Inferior parietal cortex (tissue), 1 donor: ENCODE measurements at regions not wholly inside any gene's neighbourhood (a gene's known extent, or its start where the extent isn't known, plus 50 kb on each side); places are given as distances from the start of the nearest gene placed in this dataset.
"Not testable (repeated sequence)": the region's sequence is repeated elsewhere in the genome, so short reads cannot be mapped to it uniquely, and the experiment has no call there.

Experiments used
- DNase-seq: peaks from one replicate; pipeline ENCODE4 v3.0.0-alpha.2; 2016; ENCODE audit errors: extremely low spot score

GRCh38 chrX:131893857-131894256 lies 129.2 kb upstream of the STK26 start:
- DNase-seq = not testable (repeated sequence)

GRCh38 chrX:131894995-131895394 lies 128.1 kb upstream of the STK26 start:
- no peak for DNase-seq

DNA sequence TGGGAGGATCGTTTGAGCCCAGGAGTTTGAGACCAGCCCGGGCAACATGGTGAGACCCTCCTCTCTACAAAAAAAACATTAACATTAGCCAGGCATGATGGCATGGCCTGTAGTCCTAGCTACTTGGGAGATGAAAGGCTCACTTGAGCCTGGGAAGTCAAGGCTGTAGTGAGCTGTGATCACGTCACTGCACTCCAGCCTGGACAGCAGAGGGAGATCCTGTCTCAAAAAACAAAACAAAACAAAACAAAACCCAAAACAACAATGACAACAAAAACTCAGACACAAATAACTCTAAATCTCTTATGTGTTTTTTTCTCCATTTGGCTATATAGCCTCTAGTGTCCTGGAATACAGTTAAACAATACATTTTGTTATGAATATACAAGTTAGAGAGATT lies 127.3 kb upstream of the STK26 start:
- DNase-seq = no peak

GRCh38 chrX:131901546-131901945 lies 121.6 kb upstream of the STK26 start:
- no peak for DNase-seq

GRCh38 chrX:131907488-131908314 lies 115.4 kb upstream of the STK26 start:
- DNase-seq = no peak

DNA sequence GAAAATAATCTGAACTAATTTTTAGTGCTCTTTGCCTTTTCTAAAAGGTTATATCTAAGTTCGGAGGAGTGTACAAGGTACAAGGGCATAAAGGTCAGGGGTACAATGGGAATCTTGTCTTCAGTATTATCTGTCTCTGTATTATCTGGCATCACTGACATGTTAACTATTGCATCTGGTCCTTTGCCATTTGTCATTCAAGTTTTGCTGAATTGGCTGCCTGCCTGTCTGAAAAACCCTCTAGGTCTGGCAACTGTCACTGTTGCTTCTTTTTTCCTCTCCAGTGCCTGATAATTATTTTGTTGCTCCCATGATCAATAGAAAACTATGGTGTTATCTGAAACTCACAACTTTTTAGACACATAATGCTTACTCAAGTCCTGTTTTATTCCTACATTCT lies 112.5 kb upstream of the STK26 start:
- DNase-seq = no peak

DNA sequence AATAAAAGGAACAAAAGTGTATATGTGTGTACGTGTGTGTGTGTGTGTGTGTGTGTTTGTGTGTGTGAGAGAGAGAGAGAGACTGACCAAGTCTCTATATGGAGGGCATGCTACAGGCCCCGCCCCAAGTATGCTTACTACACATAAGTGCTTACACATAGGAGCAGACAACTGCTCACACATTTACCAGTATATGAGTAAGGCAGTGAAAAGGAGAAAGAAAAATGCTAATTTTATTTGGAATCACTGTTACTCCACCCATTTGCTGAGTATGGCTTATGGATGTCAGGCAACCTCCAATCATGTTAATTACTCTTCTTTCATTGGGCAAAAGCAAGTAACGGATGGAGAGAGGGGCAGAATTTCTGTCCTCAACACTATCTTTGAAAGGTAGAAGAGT lies 107.6 kb upstream of the STK26 start:
- no peak for DNase-seq

GRCh38 chrX:131917588-131917987 lies 105.5 kb upstream of the STK26 start:
- DNase-seq = no peak

DNA sequence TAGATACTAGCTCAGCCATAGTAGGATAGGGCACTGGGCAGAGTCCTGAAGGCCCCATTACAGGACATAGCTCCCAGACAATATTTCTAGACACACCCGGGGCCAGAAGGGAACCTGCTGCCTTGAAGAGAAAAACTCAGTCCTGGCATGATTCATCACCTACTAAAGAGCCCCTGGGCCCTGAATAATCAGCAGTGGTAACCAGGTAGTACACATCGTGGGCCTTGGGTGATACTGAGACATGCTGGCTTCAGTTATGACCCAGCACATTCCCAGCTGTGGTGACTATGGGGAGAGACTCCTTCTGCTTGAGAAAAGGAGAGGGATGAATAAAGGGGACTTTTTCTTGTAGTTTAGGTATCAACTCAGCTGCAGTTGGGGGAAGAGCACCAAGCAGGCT lies 104.3 kb upstream of the STK26 start:
- DNase-seq = no peak

DNA sequence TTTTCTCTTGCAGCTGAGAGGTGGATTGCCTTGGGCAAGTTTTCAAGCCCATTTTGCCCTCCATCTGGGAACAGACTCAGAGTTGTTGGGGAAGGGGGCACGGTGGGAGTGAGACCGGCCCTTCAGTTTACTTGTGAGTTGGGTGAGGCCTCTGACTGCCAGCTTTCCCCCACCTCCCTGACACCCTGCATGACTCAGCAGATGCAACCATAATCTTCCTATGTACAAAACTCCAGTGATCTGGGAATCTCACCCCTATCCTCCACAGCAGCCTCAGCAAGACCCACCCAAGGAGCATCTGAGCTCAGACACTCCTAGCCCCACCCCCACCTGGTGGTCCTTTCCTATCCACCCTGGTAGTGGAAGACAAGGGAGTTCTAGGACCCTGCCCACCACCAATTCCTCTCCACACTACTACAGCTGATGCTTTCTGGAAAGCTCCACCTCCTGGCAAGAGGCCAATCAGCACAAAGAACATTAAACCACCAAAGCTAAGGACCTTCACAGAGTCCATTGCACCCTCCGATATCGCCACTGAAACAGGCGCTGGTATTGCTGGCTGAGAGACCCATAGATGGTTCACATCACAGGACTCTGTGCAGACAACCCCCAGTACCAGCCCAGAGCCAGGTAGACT lies 99.4 kb upstream of the STK26 start:
- DNase-seq = no peak

DNA sequence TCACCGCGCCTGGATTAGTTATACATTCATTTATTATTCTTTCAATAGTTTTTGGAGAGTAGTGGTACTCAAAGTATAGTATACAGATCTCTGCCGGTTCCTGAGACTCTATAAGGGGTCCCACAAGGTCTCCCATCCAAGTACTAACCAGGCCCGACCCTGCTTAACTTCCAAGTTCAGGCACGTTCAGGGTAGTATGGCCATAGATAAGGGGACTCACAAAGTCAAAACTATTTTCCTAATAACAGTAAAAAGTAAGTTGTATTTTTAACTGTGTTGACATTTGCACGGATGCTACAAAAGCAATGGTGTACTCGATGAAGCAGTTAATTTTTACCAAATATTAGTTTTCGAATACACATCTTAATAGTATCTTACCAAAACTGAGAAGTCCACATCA lies 84.4 kb upstream of the STK26 start:
- no peak for DNase-seq

GRCh38 chrX:131942034-131942433 lies 81.1 kb upstream of the STK26 start:
- DNase-seq = no peak

- DNase-seq = no peak
Observed at GRCh38 chrX:131944936-131945902, 77.9 kb upstream of the STK26 start.

GRCh38 chrX:131951166-131951565 lies 71.9 kb upstream of the STK26 start:
- DNase-seq = no peak

DNA sequence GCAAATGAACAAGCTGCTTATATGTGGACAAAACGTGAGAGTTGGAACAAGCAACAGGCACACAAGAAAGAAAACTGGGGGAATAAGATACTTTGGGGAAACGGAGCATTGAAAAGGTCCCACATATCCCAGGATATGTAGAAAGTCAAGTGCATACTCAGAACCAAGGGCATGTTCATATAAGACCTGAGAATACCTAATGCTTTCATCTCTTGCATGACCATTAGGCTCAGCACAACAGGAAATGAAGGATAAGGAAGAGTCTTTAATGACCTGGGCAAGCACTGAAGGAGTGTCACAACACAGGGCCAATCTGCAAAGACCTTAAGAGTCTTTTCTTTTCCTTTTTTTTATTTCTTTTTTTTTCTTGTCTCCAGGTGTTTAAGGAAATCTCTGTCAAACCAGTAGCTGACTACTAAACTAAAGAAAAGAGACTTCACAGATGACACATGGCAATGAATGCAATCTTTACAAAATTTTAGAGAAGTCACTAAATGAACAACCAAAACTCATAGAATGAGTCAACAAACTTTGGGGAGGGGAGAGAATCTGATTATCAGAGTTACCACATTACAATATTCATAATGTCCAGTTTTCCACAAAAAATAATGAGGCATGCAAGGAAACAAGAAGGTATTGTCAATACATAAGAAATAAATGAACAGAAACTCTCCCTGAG lies 67.9 kb upstream of the STK26 start:
- no peak for DNase-seq

- DNase-seq = no peak
Observed at GRCh38 chrX:131958724-131959123, 64.4 kb upstream of the STK26 start.

- no peak for DNase-seq
Observed at GRCh38 chrX:131970347-131970746, 52.8 kb upstream of the STK26 start.
